ENCODE measurements at regions not wholly inside any gene's neighbourhood (a gene's known extent, or its start where the extent isn't known, plus 50 kb on each side); places are given as distances from the start of the nearest gene placed in this dataset.

DNA sequence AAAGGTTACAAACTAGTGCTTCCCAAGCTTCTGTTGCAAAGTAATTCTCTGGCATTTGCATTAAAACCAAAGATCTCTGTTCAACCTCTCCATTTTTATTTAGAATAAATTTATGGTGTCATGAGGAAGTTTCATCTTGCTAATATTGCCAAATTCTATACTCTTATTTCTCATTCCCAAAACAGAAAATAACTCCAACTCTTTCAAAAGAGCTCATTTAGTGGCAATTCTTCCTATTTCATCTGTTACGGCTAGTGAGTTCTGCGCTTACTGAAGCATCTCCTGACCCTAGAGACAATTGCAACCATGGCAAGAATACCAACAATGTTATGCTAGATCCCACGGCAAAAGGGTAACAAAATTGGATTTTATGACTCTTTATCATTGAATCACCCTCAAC lies 97.0 kb downstream of the HINT1 start:
- no peak for TF ChIP-seq POLR2A (IDR thresholded peaks at IDR 0.05)
- TF ChIP-seq, protein P1, sequence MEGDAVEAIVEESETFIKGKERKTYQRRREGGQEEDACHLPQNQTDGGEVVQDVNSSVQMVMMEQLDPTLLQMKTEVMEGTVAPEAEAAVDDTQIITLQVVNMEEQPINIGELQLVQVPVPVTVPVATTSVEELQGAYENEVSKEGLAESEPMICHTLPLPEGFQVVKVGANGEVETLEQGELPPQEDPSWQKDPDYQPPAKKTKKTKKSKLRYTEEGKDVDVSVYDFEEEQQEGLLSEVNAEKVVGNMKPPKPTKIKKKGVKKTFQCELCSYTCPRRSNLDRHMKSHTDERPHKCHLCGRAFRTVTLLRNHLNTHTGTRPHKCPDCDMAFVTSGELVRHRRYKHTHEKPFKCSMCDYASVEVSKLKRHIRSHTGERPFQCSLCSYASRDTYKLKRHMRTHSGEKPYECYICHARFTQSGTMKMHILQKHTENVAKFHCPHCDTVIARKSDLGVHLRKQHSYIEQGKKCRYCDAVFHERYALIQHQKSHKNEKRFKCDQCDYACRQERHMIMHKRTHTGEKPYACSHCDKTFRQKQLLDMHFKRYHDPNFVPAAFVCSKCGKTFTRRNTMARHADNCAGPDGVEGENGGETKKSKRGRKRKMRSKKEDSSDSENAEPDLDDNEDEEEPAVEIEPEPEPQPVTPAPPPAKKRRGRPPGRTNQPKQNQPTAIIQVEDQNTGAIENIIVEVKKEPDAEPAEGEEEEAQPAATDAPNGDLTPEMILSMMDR (IDR thresholded peaks at IDR 0.05), result no peak

Measured in thyroid gland (tissue), 4 donors.